Activated CD4-positive, alpha-beta T cell treated with anti-CD3 and anti-CD28 coated beads, Interleukin-2, amount 50 U/mL, for 4 hours (primary cell): ENCODE measurements at regions not wholly inside any gene's neighbourhood (a gene's known extent, or its start where the extent isn't known, plus 50 kb on each side); places are given as distances from the start of the nearest gene placed in this dataset.
"Not testable (repeated sequence)": the region's sequence is repeated elsewhere in the genome, so short reads cannot be mapped to it uniquely, and the experiment has no call there.

Experiments used
- DNase-seq, 2 experiments: peaks; one replicate each; pipeline ENCODE4 v3.0.0-alpha.2; 2020

- DNase-seq, result no peak
Observed at GRCh38 chr1:8166406-8166805, 140.3 kb upstream of the ERRFI1 start.

GRCh38 chr1:8165595-8166360 lies 139.7 kb upstream of the ERRFI1 start:
- no peak for DNase-seq

- DNase-seq, result no peak
Observed at GRCh38 chr1:8164670-8165069, 138.6 kb upstream of the ERRFI1 start.

- DNase-seq, result no peak
Observed at GRCh38 chr1:8163039-8163438, 136.9 kb upstream of the ERRFI1 start.

- DNase-seq, result no peak
Observed at GRCh38 chr1:8162168-8162567, 136.1 kb upstream of the ERRFI1 start.

GRCh38 chr1:8161546-8162105 lies 135.5 kb upstream of the ERRFI1 start:
- DNase-seq, result no peak

GRCh38 chr1:8159470-8160024 lies 133.4 kb upstream of the ERRFI1 start:
- DNase-seq, result no peak

- no peak for DNase-seq
Observed at GRCh38 chr1:8158995-8159394, 132.9 kb upstream of the ERRFI1 start.

- DNase-seq, result no peak
Observed at GRCh38 chr1:8157765-8158164, 131.7 kb upstream of the ERRFI1 start.

GRCh38 chr1:8155528-8156186 lies 129.5 kb upstream of the ERRFI1 start:
- no peak for DNase-seq

GRCh38 chr1:8154621-8155052 lies 128.5 kb upstream of the ERRFI1 start:
- DNase-seq, result no peak

GRCh38 chr1:8153961-8154360 lies 127.9 kb upstream of the ERRFI1 start:
- DNase-seq, result no peak

GRCh38 chr1:8152731-8153702 lies 126.9 kb upstream of the ERRFI1 start:
- no peak for DNase-seq

- no peak for DNase-seq
Observed at GRCh38 chr1:8151647-8152046, 125.5 kb upstream of the ERRFI1 start.

GRCh38 chr1:8149756-8150155 lies 123.6 kb upstream of the ERRFI1 start:
- DNase-seq, result not testable (repeated sequence)

- DNase-seq, result no peak
Observed at GRCh38 chr1:8147956-8148355, 121.8 kb upstream of the ERRFI1 start.

GRCh38 chr1:8146257-8146855 lies 120.2 kb upstream of the ERRFI1 start:
- DNase-seq, result no peak

- no peak for DNase-seq
Observed at GRCh38 chr1:8145545-8146202, 119.6 kb upstream of the ERRFI1 start.

GRCh38 chr1:8144323-8144722 lies 118.2 kb upstream of the ERRFI1 start:
- DNase-seq, result no peak

- no peak for DNase-seq
Observed at GRCh38 chr1:8142955-8143629, 117.0 kb upstream of the ERRFI1 start.

- no peak for DNase-seq
Observed at GRCh38 chr1:8139941-8140340, 113.8 kb upstream of the ERRFI1 start.
